Stimulated activated CD4-positive, alpha-beta T cell treated with anti-CD3 and anti-CD28 coated beads, Interleukin-15, amount 100 ng/mL, for 24 hours (primary cell): ENCODE measurements at regions not wholly inside any gene's neighbourhood (a gene's known extent, or its start where the extent isn't known, plus 50 kb on each side); places are given as distances from the start of the nearest gene placed in this dataset.

Experiments
- DNase-seq: peaks from one replicate; pipeline ENCODE4 v3.0.0-alpha.2; 2020

DNA sequence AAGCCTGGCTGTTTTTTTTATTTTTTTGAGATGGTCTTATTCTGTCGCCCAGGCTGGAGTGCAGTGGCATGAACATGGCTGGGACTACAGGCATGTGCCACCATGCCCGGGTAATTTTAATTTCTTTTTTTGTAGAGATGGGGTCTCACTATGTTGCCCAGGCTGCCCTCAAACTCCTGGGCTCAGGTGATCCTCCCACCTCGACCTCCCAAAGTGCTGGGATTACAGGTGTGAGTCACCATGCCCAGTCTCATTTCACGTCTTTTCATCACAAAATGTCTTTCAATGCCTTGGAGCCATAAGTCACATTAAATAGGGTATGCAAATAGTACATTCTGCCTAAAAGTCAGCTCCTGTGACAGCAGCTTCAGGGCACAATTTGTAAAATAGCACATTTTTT lies 52.8 kb downstream of the SOX2 start:
- DNase-seq, result no peak

DNA sequence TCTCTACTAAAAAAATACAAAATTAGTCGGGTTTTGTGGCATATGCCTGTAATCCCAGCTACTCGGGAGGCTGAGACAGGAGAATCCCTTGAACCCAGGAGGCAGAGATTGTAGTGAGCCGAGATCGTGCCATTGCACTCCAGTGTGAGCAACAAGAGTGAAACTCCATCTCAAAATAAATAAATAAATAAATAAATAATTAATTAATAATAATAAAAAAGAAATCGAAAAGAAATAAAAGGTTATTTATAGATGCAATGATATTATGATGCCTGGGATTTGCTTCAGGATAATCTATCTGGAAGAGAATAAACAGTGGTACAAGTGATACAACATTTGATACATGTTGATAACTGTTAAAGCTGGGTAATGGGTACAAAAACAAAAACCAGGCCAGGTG lies 58.6 kb downstream of the SOX2 start:
- no peak for DNase-seq

DNA sequence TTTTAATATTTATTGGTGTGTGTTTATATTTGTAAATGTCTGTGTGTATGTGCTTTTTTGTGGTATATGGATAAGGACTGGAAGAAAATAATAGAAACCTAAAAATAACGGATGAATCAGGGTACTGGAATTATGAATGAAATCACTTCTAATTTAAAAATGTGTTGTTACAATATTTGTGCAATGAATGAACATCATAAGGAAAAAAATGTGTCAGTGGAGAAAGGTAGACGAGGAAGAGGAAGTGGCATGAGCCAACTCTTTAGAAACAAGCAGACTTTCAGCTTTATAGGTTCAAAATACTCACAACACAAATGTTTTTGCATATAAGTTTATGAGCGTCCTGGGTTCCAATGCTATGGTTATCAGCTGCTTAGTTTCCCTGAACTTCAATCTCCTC lies 59.4 kb downstream of the SOX2 start:
- no peak for DNase-seq

DNA sequence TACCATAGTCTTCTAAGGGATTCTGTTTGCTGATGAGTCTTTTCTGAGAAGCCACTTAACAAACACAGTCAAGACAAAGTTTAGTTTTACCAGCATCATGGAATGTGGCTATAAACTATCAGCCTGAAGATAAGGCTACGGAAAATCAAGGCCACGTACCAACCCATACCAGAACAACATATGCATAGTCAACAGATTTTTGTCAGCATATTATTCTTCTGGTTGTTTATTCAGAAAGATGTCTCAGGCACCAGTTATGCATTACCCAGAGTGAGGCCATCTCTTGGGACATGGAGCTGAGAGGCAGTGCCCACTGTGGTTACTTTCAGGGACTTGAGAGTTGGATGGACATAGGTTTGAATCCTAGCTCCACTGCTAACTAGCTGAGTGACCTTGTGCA lies 60.4 kb downstream of the SOX2 start:
- no peak for DNase-seq

DNA sequence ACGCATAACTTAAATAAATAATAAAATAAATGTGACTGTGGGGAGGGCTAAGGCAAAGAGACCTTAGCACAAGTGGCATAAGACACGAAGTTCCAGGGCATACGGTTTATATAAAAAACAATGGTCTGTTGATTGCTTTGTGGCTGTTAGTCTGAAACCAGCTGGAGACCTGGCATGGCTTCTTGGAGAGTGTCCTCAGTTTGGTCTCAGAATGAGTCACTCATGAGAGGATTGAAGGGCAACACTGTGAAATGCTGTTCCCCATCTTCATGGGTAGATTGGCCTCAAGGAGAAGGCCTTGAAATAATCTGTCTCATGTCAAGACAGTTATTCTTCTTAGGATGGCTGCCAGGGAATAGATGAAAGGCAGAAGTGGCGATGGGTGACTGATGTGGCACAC lies 62.2 kb downstream of the SOX2 start:
- no peak for DNase-seq

DNA sequence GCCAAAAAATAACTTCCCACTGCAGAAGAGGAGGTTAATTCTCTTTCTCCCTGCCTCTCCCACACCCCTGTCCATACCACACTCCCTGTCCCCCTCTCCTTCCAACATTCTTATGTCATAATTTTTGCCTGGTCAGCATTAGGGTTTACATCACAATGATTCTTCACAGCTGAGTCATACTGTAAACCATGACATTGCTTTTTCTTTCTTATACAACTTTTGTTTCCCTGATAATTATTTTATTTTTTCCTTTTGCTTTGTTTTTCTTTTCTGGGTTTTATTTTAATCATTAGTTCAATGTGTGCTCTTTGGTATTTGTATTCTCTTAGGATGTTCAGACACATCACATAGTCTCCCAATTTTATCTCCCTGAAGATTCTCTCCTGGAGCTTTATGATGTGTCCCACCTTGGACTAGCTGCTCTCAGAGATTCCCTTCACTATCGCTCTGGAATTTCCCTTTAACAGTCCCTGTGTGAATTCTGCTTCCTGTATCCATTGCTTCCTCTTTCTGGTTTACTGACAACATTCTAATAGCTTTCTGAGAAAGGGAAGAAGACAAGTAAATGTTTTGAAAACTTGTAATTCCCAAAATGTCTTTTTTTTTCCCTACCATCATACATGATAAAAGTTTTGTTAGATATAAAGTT lies 70.7 kb downstream of the SOX2 start:
- no peak for DNase-seq

DNA sequence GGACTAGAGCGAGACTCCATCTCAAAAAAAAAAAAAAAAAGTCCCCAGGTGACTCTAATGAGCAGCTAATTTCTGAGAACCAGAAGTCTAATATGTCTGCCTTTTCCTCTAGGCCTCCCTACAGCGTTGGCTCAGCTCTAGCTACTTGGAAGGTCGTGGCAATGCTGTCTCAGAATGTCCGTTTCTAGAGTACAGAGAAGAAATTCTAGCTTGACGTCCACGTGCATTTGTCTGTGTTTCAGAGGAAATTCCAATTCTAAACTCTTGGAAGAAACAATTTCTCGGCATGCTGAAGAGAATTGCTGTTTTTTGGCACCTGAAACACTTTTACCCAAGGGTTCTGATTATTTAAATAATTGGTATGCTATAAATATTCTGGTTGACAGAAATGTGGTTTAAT lies 78.8 kb downstream of the SOX2 start:
- DNase-seq, result no peak

DNA sequence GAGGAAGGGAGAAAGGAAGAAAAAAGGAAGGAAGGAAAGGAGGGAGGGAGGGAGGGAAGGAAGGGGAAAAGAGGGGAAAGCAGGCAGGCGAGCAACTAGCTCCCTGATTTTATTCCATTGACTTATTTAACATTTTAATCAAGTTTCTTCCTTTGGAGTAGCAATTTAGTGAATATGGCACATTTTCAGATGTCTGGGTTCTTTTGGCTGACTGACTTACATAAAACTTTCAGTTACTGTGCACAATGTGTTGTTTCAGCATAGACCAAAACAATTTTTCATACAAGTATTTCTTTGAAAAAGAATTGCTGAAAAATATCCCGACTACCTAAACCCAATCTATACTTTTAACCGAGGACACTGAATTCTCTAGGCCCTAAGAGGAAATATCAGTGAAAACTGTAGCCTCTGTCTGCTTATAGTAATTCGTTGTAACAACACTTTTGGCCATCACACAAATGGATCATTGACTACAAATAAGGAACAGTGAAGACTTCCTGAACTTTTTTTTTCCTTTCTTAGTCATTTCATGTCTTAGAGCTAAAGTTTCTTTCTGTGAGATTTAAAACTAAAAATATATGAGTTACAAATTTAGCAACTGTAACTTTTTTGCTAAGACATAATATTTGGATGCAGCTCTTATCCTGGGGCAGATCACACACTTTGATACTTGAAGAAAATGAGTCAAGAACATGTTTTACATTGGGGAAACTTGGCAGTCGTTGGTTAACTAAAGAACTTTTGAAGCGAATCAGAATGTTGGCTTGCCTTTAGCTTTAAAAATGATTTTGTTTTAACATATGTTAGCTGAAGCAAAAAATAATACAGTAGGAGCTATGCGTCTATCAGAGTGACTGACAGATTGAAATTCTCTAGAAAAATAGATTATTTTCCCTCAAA lies 79.6 kb downstream of the SOX2 start:
- no peak for DNase-seq

DNA sequence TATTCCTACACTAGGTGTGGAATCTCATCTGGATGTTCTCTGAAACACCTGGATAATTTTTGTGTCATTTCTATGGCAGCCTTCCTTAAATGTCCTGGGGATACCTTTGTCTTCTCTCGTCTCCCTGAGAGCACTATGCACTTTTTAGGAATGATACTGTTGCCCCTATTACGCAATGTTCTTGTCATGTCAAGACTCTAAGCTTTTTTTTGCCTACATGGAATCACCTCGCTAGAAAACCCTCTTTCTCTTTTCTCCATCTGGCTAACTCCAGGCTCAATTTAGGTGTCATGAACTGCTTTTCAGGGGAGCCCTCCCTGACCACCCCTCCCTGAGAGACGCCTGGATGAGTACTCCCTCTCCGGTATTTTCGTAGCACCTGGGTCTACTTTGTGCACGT lies 81.3 kb downstream of the SOX2 start:
- no peak for DNase-seq

DNA sequence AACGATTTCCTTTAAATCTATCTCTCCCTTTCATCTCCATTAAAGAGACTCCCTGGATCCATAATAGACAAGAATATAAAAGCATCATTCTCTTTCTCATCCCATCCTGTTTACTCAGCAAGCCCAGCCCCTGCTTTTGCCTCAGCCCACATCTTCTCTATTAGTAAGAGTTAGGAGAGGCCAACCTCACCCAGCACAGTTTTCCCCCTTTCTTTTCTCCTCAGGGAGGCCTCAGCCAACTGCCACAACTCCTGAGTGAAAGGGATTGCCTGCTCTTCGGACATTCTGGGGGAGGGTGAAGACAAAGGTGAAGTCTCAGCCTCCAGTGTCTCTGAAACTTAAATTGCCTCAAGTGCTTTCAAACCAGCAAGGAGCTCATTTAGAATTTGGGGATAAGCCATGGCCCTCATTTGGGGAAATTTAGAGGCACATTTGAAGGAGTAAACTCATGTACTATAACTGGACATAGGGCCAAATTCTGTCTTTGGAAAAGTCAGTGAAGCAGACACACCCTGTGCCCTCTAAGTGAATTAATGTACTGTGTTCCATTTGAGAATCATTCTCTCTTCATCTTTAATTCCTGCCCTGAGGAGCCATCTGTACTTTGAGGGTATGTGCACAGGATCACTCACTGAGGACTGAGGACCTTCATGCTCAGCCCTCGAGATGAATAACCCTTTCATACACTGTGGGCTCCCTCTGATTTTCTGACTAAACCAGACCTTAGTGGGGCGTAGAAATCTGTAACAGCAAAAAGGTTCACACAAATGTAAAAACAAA lies 82.5 kb downstream of the SOX2 start:
- DNase-seq, result no peak

DNA sequence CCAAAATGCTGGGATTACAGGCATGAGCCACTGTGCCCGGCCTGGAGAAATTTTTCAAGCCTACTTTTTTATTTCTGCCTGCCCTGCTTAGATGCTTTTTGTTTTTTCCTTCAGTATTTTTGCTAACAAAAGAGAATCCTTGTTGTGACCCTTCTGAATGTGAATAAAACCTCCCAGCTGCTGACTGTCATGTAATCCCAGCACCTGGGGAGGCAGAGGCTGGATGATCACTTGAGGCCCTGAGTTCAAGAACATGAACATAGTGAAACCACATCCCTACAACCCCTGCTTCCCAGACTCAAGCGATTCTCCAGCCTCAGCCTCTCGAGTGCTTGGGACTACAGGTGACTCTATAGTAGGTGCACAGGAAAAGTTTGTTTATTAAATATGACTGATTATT lies 84.9 kb downstream of the SOX2 start:
- DNase-seq, result no peak

DNA sequence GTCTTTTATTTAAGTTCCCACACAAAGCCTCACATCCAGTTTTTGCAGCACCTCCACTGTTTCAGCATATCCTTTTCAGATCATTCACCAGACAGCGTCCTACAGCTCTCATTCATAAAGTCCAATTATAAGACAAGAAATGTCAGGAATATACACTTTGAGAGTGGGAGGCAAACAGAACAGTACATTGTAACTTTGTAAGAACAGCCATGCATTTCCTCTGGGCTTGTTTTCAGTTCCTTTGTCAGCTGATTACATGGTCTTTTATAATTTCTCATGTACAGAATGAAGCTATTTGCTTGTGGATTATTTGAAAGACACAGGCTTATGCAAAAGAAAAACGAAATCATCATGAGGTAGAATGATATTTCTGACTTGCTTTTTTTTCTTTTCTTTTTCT lies 85.7 kb downstream of the SOX2 start:
- no peak for DNase-seq

DNA sequence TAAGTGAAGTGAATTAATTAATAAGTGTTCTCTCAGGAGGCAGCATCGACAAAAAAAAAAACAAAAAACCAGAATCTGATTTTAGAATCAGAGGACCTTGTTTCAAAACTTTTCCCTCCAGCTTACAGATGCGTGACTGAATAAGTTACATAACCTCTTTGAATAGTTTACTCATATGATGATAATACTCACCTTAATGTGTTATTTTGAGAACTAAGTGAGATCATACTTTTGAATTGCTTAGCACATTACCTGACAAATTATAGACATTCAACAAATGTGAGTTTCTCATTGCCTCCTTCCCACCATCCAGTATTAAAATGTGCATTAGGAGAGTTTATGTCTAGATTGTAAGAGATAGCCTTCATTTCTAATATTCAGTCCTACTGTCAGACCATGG lies 94.0 kb downstream of the SOX2 start:
- DNase-seq, result no peak

DNA sequence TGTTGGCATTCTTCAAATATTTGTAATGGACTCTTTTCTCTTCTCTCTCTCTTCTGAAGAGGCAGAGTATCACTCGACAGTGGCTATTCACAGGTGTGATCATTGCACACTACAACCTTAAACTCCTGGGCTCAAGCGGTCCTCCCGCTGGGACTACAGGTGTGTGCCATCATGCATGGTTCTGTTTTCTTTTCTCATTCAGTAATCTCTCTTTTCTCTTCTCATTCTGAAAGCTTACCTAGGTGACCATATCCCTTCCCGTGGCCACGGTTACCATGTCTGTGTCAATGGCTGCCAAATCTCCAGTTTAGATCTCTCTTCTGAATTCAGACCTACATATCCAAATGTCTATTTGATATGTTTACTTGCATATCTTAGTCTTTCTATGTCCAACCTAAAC lies 96.3 kb downstream of the SOX2 start:
- DNase-seq, result no peak

DNA sequence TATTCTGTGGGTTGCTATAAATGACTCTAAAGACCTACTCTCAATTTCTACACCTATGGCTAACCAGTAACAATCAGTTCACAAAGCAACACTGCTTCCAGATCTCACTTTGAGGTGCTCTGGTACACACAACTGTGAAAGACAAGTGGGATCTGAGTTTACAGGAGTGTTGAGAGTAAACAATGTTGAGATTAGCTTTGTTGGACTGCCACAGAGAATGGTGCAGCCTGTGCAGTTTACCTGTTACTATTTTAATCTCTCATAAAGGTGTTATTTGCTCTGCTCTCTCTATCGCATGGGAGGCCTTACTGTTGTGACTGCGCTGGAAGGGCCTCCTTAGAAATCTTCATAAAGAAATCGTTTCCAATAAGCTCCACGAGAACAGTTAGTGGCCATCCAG lies 112.0 kb downstream of the SOX2 start:
- no peak for DNase-seq

DNA sequence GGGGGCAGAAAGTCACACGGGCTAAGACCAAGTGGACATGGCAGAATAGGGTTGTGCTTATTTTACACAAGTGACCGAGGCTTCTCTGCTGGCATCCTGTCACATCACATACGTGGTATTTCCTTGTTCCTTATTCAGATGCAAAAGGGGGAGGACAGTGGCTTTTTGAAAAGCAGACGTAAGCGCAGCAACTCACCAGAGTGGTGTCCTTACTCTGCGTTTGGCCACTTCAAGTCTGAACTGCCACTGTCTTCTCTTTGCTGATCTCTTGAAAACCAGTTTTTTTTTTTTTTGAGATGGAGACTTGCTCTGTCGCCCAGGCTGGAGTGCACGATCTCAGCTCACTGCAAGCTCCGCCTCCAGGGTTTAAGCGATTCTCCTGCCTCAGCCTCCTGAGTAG lies 113.2 kb downstream of the SOX2 start:
- no peak for DNase-seq

DNA sequence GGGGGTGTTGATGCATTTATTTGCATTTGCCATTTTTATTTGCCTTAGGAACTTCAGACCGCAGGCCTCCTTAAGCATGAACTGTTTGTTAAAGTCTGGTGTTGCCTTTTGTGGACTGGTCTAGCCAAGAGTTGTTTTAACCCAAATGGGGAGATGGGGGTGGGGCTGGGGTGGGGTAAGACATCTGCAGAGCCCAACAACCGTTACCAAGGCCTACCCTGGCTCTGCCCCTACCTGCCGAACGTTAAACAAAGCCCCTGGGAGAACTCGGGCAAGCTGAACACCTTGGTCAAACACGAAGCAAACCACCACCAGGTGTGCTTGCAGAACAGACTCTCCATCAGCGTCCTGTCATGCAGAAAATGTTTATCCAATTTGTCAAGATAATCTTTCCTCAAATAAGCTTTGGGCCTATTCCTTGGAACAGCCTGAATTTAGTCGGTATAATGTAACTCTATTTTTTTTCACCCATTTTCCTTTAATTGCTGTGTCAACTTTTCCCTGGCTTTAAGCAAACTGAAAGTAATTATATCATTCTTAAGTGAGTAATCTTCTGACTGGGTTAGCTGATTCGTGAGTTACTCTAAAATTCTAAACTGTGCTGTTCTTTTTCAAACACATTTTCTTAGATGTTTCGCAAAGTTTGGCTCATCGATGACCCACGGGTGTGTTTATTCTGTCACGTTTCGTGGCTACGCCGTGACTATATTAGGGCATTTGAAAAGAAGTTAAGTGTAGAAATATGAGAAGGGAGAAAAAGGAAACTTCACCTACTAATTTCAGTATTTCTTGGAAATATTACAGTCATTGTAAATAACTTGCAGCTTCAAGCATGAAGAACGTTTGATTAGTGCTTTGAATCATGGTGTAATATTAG lies 127.6 kb downstream of the SOX2 start:
- DNase-seq, result no peak

DNA sequence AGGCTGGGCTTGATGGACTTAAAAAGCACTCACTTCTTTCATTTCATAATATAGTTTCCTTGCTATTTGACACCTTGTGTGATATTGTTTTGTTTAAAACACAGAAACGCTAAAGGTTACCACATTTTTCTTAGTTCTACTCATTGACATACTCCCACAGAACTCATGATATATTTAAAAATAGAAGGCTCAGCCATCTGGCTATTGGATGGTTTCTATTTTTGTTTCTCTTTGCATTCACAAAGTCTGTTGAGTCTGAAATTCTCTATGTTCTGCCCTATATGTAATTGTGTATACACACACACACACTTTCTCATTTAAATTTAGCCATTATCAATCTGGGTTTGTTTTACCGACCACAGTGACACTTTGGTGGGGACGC lies 128.2 kb downstream of the SOX2 start:
- no peak for DNase-seq

DNA sequence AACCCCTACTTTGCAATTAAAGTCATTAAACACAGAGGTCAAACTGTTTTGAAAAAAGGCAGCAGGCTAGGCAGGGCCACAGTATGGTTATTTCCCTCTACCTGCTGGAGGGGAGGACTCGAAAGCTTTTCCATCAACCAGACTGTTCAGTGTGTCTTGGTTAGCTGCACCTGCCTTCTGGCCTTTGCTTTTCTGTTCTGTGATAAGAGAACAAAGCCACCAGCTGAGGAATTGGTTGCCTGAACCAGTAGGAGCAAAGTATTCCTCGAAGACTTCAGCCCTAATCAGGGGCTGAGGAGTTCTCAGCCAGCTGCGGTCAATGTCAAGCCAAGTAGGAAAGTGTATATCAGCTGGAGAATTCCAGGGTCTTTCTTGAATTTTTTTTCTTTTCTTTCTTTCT lies 132.5 kb downstream of the SOX2 start:
- no peak for DNase-seq

DNA sequence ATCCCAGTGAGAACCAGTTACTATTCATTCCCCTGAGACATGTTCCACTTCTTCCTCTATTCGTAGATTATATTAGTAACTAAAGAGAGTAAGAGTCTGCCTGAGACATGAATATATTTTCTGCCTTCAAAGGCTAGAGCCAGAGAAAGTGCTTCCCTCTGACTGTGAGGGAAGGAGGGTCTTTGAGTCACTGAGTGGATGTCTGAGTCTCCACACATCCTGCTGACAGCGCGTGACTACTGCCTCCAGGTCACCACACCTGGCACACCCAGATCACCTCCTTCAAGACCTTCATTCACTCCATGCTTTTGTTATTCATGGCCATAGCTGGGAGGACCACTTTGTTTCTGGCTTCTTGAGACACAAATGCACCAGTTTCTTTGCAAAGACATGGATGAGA lies 135.6 kb downstream of the SOX2 start:
- DNase-seq, result no peak

DNA sequence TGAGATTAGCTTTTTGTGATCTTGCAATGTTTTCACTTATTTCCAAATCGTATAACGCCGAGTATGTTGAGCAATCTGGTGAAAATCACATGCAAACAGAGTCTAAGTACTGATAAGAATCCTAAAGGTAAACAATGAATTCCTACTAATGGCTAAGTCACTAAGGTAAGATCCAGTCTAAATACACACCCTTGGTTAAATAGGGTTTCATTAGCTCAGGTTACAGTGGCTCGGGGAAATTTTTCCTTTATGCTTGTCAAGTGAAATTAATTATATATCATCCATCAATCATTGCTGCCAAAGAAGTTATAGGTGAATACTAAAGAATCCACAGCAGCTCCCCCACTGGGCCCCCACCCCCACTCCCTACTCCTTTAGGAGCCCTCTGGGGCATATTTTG lies 139.3 kb downstream of the SOX2 start:
- DNase-seq, result no peak

DNA sequence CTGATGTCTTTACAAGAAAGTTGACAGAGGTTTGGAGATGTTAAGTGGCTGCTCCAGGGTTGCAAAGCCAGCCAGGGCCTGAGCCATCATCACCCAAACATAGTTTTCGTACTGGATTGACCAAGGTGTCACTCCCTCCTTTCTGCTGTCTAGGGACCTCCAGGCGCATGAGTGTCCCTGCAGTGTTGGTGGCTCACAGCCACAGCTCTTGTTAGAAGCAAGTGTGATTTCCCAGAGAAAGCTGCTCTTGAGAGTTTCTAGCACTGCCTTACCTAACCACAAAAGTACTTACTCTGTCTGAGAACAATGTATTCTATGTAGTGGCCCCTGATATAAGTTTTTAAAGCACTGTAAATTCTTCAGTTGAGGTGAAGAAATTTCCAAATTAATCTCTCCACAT lies 144.1 kb downstream of the SOX2 start:
- no peak for DNase-seq

DNA sequence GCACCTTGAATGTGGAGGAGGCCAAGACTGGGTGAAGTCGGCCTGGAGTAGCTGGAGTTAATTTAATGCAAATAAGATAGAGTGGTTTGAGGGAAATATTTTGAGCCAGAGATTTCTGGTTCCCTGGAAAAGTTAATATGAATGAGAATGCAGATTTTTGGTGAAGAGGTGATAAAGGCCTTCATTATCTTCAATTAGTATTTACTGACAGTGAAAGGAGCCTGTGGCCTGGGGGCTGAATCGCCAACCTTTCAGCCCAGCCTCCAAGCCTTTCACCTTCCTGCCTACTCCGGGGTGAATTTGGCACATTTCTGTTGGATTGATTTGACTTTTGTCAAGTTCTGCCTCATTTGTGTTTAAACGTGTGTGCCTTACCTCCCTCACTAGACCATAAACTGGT lies 147.8 kb downstream of the SOX2 start:
- DNase-seq, result no peak
